GM23338 (cell line): ENCODE measurements at regions not wholly inside any gene's neighbourhood (a gene's known extent, or its start where the extent isn't known, plus 50 kb on each side); places are given as distances from the start of the nearest gene placed in this dataset.

Experiments used
- ATAC-seq: fragments of 200-7000 bp; cut with Tn5 transposase; 3 replicates; pipeline ENCODE4 v1.9.1; 2020
- DNase-seq: peaks from one replicate; pipeline ENCODE4 v3.0.0-alpha.2; 2015; ENCODE audit warnings: low spot score
- H2AFZ ChIP-seq: fragments of 200-600 bp; sonication (generic); 2 replicates; pipeline ENCODE4 v1.8.0; 2016; ENCODE audit warnings: antibody characterized with exemption, mild to moderate bottlenecking, moderate library complexity
- H3F3A ChIP-seq: fragments of 200-600 bp; sonication (generic); replicated peaks from 2 replicates; pipeline ENCODE4 v1.8.0; 2017; ENCODE audit warnings: antibody characterized with exemption, mixed run types, low read depth
- H3K27ac ChIP-seq: fragments of 200-600 bp; sonication (generic); 2 replicates; pipeline ENCODE4 v1.6.1; 2016; ENCODE audit warnings: low read depth
- H3K27me3 ChIP-seq: fragments of 200-600 bp; sonication (generic); 2 replicates; pipeline ENCODE4 v1.8.0; 2016; ENCODE audit warnings: mild to moderate bottlenecking, mixed run types, moderate library complexity; ENCODE audit not compliant: insufficient read depth
- H3K36me3 ChIP-seq: fragments of 200-600 bp; sonication (generic); 2 replicates; pipeline ENCODE4 v1.8.0; 2016; ENCODE audit warnings: mild to moderate bottlenecking; ENCODE audit not compliant: insufficient read depth
- H3K4me1 ChIP-seq: fragments of 200-600 bp; sonication (generic); 2 replicates; pipeline ENCODE4 v1.8.0; 2016; ENCODE audit warnings: mild to moderate bottlenecking, moderate library complexity; ENCODE audit not compliant: insufficient read depth
- H3K4me2 ChIP-seq: fragments of 200-600 bp; sonication (generic); 2 replicates; pipeline ENCODE4 v1.7.1; 2017; ENCODE audit warnings: mixed run types
- H3K4me3 ChIP-seq: fragments of 200-600 bp; sonication (generic); 2 replicates; pipeline ENCODE4 v1.6.1; 2016; ENCODE audit warnings: mixed run types
- H3K79me2 ChIP-seq: fragments of 200-600 bp; sonication (generic); replicated peaks from 2 replicates; pipeline ENCODE4 v1.8.0; 2017; ENCODE audit warnings: mild to moderate bottlenecking; ENCODE audit not compliant: insufficient read depth
- H3K9me2 ChIP-seq: fragments of 200-600 bp; sonication (generic); 2 replicates; pipeline ENCODE4 v1.8.0; 2017; ENCODE audit not compliant: insufficient read depth
- H4K20me1 ChIP-seq: fragments of 200-600 bp; sonication (generic); replicated peaks from 2 replicates; pipeline ENCODE4 v1.8.0; 2017; ENCODE audit warnings: mild to moderate bottlenecking; ENCODE audit not compliant: insufficient read depth
- H3K27ac Mint-ChIP-seq: 2 replicates; pipeline ENCODE4 v1.8.0; 2020; ENCODE audit warnings: inconsistent platforms, mild to moderate bottlenecking, moderate library complexity, mixed read lengths
- H3K27me3 Mint-ChIP-seq: 3 replicates; pipeline ENCODE4 v1.8.0; 2022; ENCODE audit warnings: low read depth, mild to moderate bottlenecking, moderate library complexity, mixed read lengths, inconsistent platforms; ENCODE audit not compliant: insufficient read depth, poor library complexity
- H3K36me3 Mint-ChIP-seq: 3 replicates; pipeline ENCODE4 v1.8.0; 2021; ENCODE audit warnings: low read depth, mild to moderate bottlenecking, inconsistent platforms, moderate library complexity, mixed read lengths
- H3K4me1 Mint-ChIP-seq: 3 replicates; pipeline ENCODE4 v1.8.0; 2020; ENCODE audit warnings: mild to moderate bottlenecking, inconsistent platforms, mixed read lengths
- H3K4me3 Mint-ChIP-seq: 3 replicates; pipeline ENCODE4 v1.8.0; 2021; ENCODE audit warnings: moderate library complexity, mild to moderate bottlenecking, inconsistent platforms, mixed read lengths
- H3K9me3 Mint-ChIP-seq: 3 replicates; pipeline ENCODE4 v1.8.0; 2020; ENCODE audit warnings: moderate library complexity, mild to moderate bottlenecking, inconsistent platforms, mixed read lengths
- CREB1 ChIP-seq: fragments of 250-450 bp; sonication (Bioruptor Pico); IDR thresholded peaks from 2 replicates; pipeline ENCODE4 v1.5.0; 2020; ENCODE audit warnings: low read depth, mild to moderate bottlenecking, moderate library complexity
- EZH2 ChIP-seq: fragments of 200-600 bp; sonication (generic); IDR thresholded peaks from one replicate; pipeline ENCODE4 v1.8.0; 2017; ENCODE audit warnings: antibody characterized with exemption, mild to moderate bottlenecking, low read depth; ENCODE audit not compliant: unreplicated experiment
- EZH2phosphoT487 ChIP-seq: fragments of 200-600 bp; sonication (generic); IDR thresholded peaks from one replicate; pipeline ENCODE4 v1.8.1; 2018; ENCODE audit warnings: antibody characterized with exemption; ENCODE audit not compliant: unreplicated experiment
- JUNB ChIP-seq: IDR thresholded peaks from one replicate; pipeline ENCODE4 v1.6.1; 2016; ENCODE audit warnings: antibody characterized with exemption; ENCODE audit not compliant: unreplicated experiment
- NANOG ChIP-seq: IDR thresholded peaks from 2 replicates; pipeline ENCODE4 v1.6.1; 2016; ENCODE audit warnings: antibody characterized with exemption, borderline replicate concordance
- POLR2AphosphoS5 ChIP-seq: IDR thresholded peaks from 2 replicates; pipeline ENCODE4 v1.6.1; 2016; ENCODE audit warnings: antibody characterized with exemption, low read depth
- STAT1 ChIP-seq: IDR thresholded peaks from one replicate; pipeline ENCODE4 v1.6.1; 2016; ENCODE audit warnings: antibody characterized with exemption; ENCODE audit not compliant: unreplicated experiment
- ZNF114 ChIP-seq: fragments of 250-450 bp; sonication (Bioruptor Pico); IDR thresholded peaks from 2 replicates; pipeline ENCODE4 v1.5.0; 2020; ENCODE audit warnings: mild to moderate bottlenecking, moderate library complexity
- ZNF331 ChIP-seq: fragments of 250-450 bp; sonication (Bioruptor Pico); IDR thresholded peaks from 2 replicates; pipeline ENCODE4 v1.5.0; 2020; ENCODE audit warnings: low read depth, mild to moderate bottlenecking, moderate library complexity
- TF ChIP-seq, protein P1 (sequence below), 2 experiments: fragments of 200-600 bp in 1 of 2; sonication (generic) in 1 of 2; conservative IDR thresholded peaks; 2 replicates each; pipeline versions ENCODE4 v1.5.1 to v1.6.1; 2016 to 2017; ENCODE audit warnings: antibody characterized with exemption in 2 of 2, low read depth in 2 of 2, mild to moderate bottlenecking in 2 of 2, moderate library complexity in 1 of 2
- TF ChIP-seq, protein P2 (sequence below): fragments of 250-450 bp; sonication (Bioruptor Pico); IDR thresholded peaks from 2 replicates; pipeline ENCODE4 v1.5.0; 2020; ENCODE audit warnings: mild to moderate bottlenecking, moderate library complexity
- TF ChIP-seq, protein P3 (sequence below): IDR thresholded peaks from one replicate; pipeline ENCODE4 v1.6.1; 2018; ENCODE audit warnings: antibody characterized with exemption; ENCODE audit not compliant: unreplicated experiment
- TF ChIP-seq, protein P4 (sequence below): IDR thresholded peaks from 2 replicates; pipeline ENCODE4 v1.6.1; 2016; ENCODE audit warnings: antibody characterized with exemption

DNA sequence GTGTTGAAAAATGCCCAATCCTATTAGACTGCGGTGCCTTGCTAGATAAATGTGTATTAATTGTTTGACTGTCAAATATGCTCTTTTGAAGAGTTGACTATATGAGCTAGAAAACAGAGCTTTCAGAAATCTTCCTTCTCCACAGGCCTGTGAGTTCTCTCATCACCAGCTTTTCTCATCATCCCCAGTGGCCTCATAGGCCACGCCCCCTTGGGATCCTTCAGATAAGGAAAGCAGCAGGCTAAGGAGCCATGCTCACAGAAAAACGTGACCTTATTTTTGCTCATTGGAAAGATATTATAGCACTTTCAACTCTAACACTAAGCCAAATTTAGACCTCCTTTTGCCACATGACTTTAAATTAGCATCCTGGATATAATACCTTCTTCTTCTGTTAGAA, 514.4 kb upstream of the ARRDC4 start:
- no peaks in the 10 kb centered on the region for H3K79me2 ChIP-seq
- Mint-ChIP-seq H3K4me1 (no peaks in the 10 kb centered on the region), H3K27ac (no peak overlapping the region), H3K36me3 (no peaks in the 10 kb centered on the region), H3K4me3 (no peak overlapping the region), H3K27me3 (no peaks in the 10 kb centered on the region), H3K9me3 (no peaks in the 10 kb centered on the region)
- no peaks in the 10 kb centered on the region for H3K27me3 ChIP-seq
- no peak overlapping the region for H2AFZ ChIP-seq
- H3K36me3 ChIP-seq: no peaks in the 10 kb centered on the region
- no peak; the same call in 2 of the 3 replicates for ATAC-seq
- H3K4me2 ChIP-seq: no peak overlapping the region
- H4K20me1 ChIP-seq: no peaks in the 10 kb centered on the region
- H3K4me1 ChIP-seq: no peaks in the 10 kb centered on the region
- H3F3A ChIP-seq: no peaks in the 10 kb centered on the region
- H3K27ac ChIP-seq: no peak overlapping the region
- TF ChIP-seq, protein P1, sequence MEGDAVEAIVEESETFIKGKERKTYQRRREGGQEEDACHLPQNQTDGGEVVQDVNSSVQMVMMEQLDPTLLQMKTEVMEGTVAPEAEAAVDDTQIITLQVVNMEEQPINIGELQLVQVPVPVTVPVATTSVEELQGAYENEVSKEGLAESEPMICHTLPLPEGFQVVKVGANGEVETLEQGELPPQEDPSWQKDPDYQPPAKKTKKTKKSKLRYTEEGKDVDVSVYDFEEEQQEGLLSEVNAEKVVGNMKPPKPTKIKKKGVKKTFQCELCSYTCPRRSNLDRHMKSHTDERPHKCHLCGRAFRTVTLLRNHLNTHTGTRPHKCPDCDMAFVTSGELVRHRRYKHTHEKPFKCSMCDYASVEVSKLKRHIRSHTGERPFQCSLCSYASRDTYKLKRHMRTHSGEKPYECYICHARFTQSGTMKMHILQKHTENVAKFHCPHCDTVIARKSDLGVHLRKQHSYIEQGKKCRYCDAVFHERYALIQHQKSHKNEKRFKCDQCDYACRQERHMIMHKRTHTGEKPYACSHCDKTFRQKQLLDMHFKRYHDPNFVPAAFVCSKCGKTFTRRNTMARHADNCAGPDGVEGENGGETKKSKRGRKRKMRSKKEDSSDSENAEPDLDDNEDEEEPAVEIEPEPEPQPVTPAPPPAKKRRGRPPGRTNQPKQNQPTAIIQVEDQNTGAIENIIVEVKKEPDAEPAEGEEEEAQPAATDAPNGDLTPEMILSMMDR (conservative IDR thresholded peaks at IDR 0.05; ENCODE audit: low read depth in 2 of 2): no peak
- TF ChIP-seq POLR2AphosphoS5: no peak
- no peak for TF ChIP-seq ZNF331 (CRISPR knock-in tag)
- no peak for TF ChIP-seq ZNF114
- TF ChIP-seq, protein P2, sequence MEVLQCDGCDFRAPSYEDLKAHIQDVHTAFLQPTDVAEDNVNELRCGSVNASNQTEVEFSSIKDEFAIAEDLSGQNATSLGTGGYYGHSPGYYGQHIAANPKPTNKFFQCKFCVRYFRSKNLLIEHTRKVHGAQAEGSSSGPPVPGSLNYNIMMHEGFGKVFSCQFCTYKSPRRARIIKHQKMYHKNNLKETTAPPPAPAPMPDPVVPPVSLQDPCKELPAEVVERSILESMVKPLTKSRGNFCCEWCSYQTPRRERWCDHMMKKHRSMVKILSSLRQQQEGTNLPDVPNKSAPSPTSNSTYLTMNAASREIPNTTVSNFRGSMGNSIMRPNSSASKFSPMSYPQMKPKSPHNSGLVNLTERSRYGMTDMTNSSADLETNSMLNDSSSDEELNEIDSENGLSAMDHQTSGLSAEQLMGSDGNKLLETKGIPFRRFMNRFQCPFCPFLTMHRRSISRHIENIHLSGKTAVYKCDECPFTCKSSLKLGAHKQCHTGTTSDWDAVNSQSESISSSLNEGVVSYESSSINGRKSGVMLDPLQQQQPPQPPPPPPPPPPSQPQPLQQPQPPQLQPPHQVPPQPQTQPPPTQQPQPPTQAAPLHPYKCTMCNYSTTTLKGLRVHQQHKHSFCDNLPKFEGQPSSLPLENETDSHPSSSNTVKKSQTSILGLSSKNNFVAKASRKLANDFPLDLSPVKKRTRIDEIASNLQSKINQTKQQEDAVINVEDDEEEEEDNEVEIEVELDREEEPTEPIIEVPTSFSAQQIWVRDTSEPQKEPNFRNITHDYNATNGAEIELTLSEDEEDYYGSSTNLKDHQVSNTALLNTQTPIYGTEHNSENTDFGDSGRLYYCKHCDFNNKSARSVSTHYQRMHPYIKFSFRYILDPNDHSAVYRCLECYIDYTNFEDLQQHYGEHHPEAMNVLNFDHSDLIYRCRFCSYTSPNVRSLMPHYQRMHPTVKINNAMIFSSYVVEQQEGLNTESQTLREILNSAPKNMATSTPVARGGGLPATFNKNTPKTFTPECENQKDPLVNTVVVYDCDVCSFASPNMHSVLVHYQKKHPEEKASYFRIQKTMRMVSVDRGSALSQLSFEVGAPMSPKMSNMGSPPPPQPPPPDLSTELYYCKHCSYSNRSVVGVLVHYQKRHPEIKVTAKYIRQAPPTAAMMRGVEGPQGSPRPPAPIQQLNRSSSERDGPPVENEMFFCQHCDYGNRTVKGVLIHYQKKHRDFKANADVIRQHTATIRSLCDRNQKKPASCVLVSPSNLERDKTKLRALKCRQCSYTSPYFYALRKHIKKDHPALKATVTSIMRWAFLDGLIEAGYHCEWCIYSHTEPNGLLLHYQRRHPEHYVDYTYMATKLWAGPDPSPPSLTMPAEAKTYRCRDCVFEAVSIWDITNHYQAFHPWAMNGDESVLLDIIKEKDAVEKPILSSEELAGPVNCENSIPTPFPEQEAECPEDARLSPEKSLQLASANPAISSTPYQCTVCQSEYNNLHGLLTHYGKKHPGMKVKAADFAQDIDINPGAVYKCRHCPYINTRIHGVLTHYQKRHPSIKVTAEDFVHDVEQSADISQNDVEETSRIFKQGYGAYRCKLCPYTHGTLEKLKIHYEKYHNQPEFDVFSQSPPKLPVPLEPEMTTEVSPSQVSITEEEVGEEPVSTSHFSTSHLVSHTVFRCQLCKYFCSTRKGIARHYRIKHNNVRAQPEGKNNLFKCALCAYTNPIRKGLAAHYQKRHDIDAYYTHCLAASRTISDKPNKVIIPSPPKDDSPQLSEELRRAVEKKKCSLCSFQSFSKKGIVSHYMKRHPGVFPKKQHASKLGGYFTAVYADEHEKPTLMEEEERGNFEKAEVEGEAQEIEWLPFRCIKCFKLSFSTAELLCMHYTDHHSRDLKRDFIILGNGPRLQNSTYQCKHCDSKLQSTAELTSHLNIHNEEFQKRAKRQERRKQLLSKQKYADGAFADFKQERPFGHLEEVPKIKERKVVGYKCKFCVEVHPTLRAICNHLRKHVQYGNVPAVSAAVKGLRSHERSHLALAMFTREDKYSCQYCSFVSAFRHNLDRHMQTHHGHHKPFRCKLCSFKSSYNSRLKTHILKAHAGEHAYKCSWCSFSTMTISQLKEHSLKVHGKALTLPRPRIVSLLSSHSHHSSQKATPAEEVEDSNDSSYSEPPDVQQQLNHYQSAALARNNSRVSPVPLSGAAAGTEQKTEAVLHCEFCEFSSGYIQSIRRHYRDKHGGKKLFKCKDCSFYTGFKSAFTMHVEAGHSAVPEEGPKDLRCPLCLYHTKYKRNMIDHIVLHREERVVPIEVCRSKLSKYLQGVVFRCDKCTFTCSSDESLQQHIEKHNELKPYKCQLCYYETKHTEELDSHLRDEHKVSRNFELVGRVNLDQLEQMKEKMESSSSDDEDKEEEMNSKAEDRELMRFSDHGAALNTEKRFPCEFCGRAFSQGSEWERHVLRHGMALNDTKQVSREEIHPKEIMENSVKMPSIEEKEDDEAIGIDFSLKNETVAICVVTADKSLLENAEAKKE: no peak
- TF ChIP-seq NANOG: no peak
- TF ChIP-seq STAT1: no peak
- no peak for TF ChIP-seq JUNB
- no peak for TF ChIP-seq EZH2phosphoT487
- TF ChIP-seq EZH2: no peak
- TF ChIP-seq, protein P3, sequence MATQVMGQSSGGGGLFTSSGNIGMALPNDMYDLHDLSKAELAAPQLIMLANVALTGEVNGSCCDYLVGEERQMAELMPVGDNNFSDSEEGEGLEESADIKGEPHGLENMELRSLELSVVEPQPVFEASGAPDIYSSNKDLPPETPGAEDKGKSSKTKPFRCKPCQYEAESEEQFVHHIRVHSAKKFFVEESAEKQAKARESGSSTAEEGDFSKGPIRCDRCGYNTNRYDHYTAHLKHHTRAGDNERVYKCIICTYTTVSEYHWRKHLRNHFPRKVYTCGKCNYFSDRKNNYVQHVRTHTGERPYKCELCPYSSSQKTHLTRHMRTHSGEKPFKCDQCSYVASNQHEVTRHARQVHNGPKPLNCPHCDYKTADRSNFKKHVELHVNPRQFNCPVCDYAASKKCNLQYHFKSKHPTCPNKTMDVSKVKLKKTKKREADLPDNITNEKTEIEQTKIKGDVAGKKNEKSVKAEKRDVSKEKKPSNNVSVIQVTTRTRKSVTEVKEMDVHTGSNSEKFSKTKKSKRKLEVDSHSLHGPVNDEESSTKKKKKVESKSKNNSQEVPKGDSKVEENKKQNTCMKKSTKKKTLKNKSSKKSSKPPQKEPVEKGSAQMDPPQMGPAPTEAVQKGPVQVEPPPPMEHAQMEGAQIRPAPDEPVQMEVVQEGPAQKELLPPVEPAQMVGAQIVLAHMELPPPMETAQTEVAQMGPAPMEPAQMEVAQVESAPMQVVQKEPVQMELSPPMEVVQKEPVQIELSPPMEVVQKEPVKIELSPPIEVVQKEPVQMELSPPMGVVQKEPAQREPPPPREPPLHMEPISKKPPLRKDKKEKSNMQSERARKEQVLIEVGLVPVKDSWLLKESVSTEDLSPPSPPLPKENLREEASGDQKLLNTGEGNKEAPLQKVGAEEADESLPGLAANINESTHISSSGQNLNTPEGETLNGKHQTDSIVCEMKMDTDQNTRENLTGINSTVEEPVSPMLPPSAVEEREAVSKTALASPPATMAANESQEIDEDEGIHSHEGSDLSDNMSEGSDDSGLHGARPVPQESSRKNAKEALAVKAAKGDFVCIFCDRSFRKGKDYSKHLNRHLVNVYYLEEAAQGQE: no peak
- TF ChIP-seq CREB1: no peak
- TF ChIP-seq, protein P4, sequence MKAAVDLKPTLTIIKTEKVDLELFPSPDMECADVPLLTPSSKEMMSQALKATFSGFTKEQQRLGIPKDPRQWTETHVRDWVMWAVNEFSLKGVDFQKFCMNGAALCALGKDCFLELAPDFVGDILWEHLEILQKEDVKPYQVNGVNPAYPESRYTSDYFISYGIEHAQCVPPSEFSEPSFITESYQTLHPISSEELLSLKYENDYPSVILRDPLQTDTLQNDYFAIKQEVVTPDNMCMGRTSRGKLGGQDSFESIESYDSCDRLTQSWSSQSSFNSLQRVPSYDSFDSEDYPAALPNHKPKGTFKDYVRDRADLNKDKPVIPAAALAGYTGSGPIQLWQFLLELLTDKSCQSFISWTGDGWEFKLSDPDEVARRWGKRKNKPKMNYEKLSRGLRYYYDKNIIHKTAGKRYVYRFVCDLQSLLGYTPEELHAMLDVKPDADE: no peak
- H3K9me2 ChIP-seq: no peaks in the 10 kb centered on the region; the same call in 1 of the 2 replicates
- no peak overlapping the region for H3K4me3 ChIP-seq
- DNase-seq: peak; percentile 38
